Glomerular visceral epithelial cell (primary cell): ENCODE measurements at regions not wholly inside any gene's neighbourhood (a gene's known extent, or its start where the extent isn't known, plus 50 kb on each side); places are given as distances from the start of the nearest gene placed in this dataset.
A peak's percentile ranks its signal among the peaks of the same experiment; 100 is the strongest.
"Not testable (repeated sequence)": the region's sequence is repeated elsewhere in the genome, so short reads cannot be mapped to it uniquely, and the experiment has no call there.

ENCODE experiments used
- DNase-seq: peaks from one replicate; pipeline ENCODE4 v3.0.0-alpha.2; 2016; ENCODE audit errors: extremely low spot score

- no peak for DNase-seq
These were observed 493.6 kb upstream of the PROK2 start for GRCh38 chr3:72278349-72279067.

GRCh38 chr3:72277710-72278109, 492.8 kb upstream of the PROK2 start:
- DNase-seq, result no peak

- no peak for DNase-seq
These were observed 491.9 kb upstream of the PROK2 start for GRCh38 chr3:72276806-72277205.

GRCh38 chr3:72275331-72275751, 490.4 kb upstream of the PROK2 start:
- DNase-seq, result no peak

GRCh38 chr3:72274493-72275330, 489.8 kb upstream of the PROK2 start:
- DNase-seq, result no peak

GRCh38 chr3:72273615-72274014, 488.7 kb upstream of the PROK2 start:
- peak; percentile 38 for DNase-seq

GRCh38 chr3:72272356-72272755, 487.4 kb upstream of the PROK2 start:
- no peak for DNase-seq

GRCh38 chr3:72271923-72272322, 487.0 kb upstream of the PROK2 start:
- no peak for DNase-seq

- DNase-seq, result no peak
These were observed 486.3 kb upstream of the PROK2 start for GRCh38 chr3:72271216-72271615.

- DNase-seq, result no peak
These were observed 485.8 kb upstream of the PROK2 start for GRCh38 chr3:72270730-72271129.

- peak; percentile 40 for DNase-seq
These were observed 485.2 kb upstream of the PROK2 start for GRCh38 chr3:72270072-72270681.

GRCh38 chr3:72269475-72269874, 484.5 kb upstream of the PROK2 start:
- no peak for DNase-seq

- DNase-seq, result not testable (repeated sequence)
These were observed 482.1 kb upstream of the PROK2 start for GRCh38 chr3:72266921-72267524.

- no peak for DNase-seq
These were observed 481.0 kb upstream of the PROK2 start for GRCh38 chr3:72266016-72266370.

GRCh38 chr3:72265256-72266015, 480.5 kb upstream of the PROK2 start:
- DNase-seq, result no peak

GRCh38 chr3:72263223-72263990, 478.5 kb upstream of the PROK2 start:
- no peak for DNase-seq

- no peak for DNase-seq
These were observed 477.8 kb upstream of the PROK2 start for GRCh38 chr3:72262736-72263135.

- DNase-seq, result no peak
These were observed 476.9 kb upstream of the PROK2 start for GRCh38 chr3:72261566-72262564.

- DNase-seq, result no peak
These were observed 475.6 kb upstream of the PROK2 start for GRCh38 chr3:72260588-72260910.
